Epithelial cell of proximal tubule (primary cell): ENCODE measurements at regions not wholly inside any gene's neighbourhood (a gene's known extent, or its start where the extent isn't known, plus 50 kb on each side); places are given as distances from the start of the nearest gene placed in this dataset.

ENCODE experiments used
- DNase-seq: peaks from one replicate; pipeline ENCODE4 v3.0.0-alpha.2; 2011; ENCODE audit warnings: low read depth
- H3K4me3 ChIP-seq: 2 replicates; pipeline ENCODE4 v1.5.1; 2011; ENCODE audit warnings: low read depth, mild to moderate bottlenecking, low read length
- CTCF ChIP-seq: conservative IDR thresholded peaks from 2 replicates; pipeline ENCODE4 v1.5.1; 2012; ENCODE audit warnings: low read depth, mild to moderate bottlenecking, low read length

GRCh38 chr6:48866682-48867081 is 596.4 kb downstream of the MMUT start:
- no peak overlapping the region for H3K4me3 ChIP-seq
- no peak for TF ChIP-seq CTCF
- DNase-seq, result no peak

- DNase-seq, result no peak
- TF ChIP-seq CTCF, result no peak
- H3K4me3 ChIP-seq, result no peak overlapping the region
These were observed 602.9 kb downstream of the MMUT start for GRCh38 chr6:48860175-48860574.

- H3K4me3 ChIP-seq, result no peak overlapping the region
- TF ChIP-seq CTCF, result no peak
- no peak for DNase-seq
These were observed 603.4 kb downstream of the MMUT start for GRCh38 chr6:48859562-48860123.

GRCh38 chr6:48845219-48845618 is 617.8 kb downstream of the MMUT start:
- no peak for TF ChIP-seq CTCF
- no peak overlapping the region for H3K4me3 ChIP-seq
- DNase-seq, result no peak

- TF ChIP-seq CTCF, result no peak
- DNase-seq, result no peak
- H3K4me3 ChIP-seq, result no peak overlapping the region
These were observed 618.4 kb downstream of the MMUT start for GRCh38 chr6:48844696-48845095.

GRCh38 chr6:48840896-48841295 is 622.2 kb downstream of the MMUT start:
- no peak for TF ChIP-seq CTCF
- DNase-seq, result no peak
- H3K4me3 ChIP-seq, result no peak overlapping the region

GRCh38 chr6:48839206-48839605 is 623.8 kb downstream of the MMUT start:
- TF ChIP-seq CTCF, result no peak
- no peak for DNase-seq
- H3K4me3 ChIP-seq, result no peak overlapping the region
